ENCODE measurements at regions not wholly inside any gene's neighbourhood (a gene's known extent, or its start where the extent isn't known, plus 50 kb on each side); places are given as distances from the start of the nearest gene placed in this dataset.

GRCh38 chr2:196284866-196285557 is 113.6 kb upstream of the STK17B start:
- Histone ChIP-seq H3K9me3 (ENCODE audit: control insufficient read depth in 2 of 3, insufficient read depth in 1 of 3, low read length in 3 of 3) (no peaks in the 10 kb centered on the region), H3K9ac (ENCODE audit: low read length in 3 of 3) (no peak overlapping the region), H3K4me3 (ENCODE audit: low read length in 3 of 3) (no peak overlapping the region), H3K27ac (ENCODE audit: low read depth in 2 of 2, low read length in 2 of 2) (no peak overlapping the region), H3K36me3 (ENCODE audit: control insufficient read depth in 2 of 3, insufficient read depth in 3 of 3, low read length in 3 of 3) (no peaks in the 10 kb centered on the region), H3K27me3 (ENCODE audit: control insufficient read depth, insufficient read depth, low read length) (no peaks in the 10 kb centered on the region), H3K4me1 (ENCODE audit: control insufficient read depth in 2 of 3, insufficient read depth in 2 of 3, low read depth in 1 of 3, low read length in 3 of 3) (peaks cover 0 to 6% (median 0%) of the 10 kb centered on the region in 3 donors)
- FAIRE-seq: peak; percentile 21
- TF ChIP-seq CTCF (IDR thresholded peaks at IDR 0.05; ENCODE audit: borderline replicate concordance, extremely low read depth, insufficient read depth): no peak
- intact Hi-C loops (cut with DNase I): no loop called here
- no peak for DNase-seq

DNA sequence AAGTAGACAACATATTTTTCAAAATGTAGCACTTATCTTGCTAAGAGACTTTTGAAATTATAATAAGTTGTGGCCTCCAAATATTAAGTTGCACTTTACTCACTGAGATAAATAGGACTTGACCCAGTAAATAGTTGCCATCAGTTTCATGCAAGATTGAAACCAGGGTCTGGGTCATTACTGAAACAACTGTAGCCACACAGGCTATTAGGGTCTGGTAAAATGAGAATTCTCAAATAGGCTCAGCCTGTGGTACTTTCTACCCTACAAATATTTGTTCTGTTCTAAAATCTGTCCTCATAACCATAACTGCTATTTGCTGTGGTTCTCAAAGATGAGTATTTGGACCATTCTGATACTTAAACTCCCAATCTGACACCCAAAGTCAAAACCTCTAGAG is 115.4 kb upstream of the STK17B start:
- Histone ChIP-seq H3K27ac (ENCODE audit: low read depth in 2 of 2, low read length in 2 of 2) (no peak overlapping the region), H3K27me3 (ENCODE audit: control insufficient read depth, insufficient read depth, low read length) (no peaks in the 10 kb centered on the region), H3K4me1 (ENCODE audit: control insufficient read depth in 2 of 3, insufficient read depth in 2 of 3, low read depth in 1 of 3, low read length in 3 of 3) (peaks cover 0 to 6% (median 0%) of the 10 kb centered on the region in 3 donors), H3K9ac (ENCODE audit: low read length in 3 of 3) (no peak overlapping the region), H3K9me3 (ENCODE audit: control insufficient read depth in 2 of 3, insufficient read depth in 1 of 3, low read length in 3 of 3) (no peaks in the 10 kb centered on the region), H3K4me3 (ENCODE audit: low read length in 3 of 3) (no peak overlapping the region), H3K36me3 (ENCODE audit: control insufficient read depth in 2 of 3, insufficient read depth in 3 of 3, low read length in 3 of 3) (no peaks in the 10 kb centered on the region)
- FAIRE-seq (no peak), DNase-seq (no peak)
- TF ChIP-seq CTCF (IDR thresholded peaks at IDR 0.05; ENCODE audit: borderline replicate concordance, extremely low read depth, insufficient read depth): no peak
- intact Hi-C loops (cut with DNase I): no loop called here

DNA sequence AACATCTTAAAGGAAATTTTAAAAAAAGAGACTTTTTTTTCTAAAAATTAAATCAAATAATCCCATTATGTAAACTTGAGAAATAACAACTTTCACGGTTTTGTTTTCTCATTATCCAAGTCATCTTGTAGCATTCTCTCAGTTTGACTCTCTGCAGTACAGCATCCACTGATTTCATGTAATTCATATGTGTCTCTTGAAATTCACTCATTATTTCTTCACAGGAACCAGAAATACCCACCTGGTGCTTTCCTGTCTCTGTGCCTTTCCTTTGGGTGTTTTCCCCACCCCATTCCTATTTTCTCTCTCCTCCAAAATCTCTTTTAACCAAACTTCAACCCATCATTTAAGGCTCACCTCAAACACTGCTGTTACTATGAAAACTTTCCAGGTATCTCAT is 116.1 kb upstream of the STK17B start:
- H3K4me1 ChIP-seq (ENCODE audit: control insufficient read depth in 2 of 3, insufficient read depth in 2 of 3, low read depth in 1 of 3, low read length in 3 of 3): peaks cover 0 to 6% (median 0%) of the 10 kb centered on the region in 3 donors
- no peaks in the 10 kb centered on the region for H3K27me3 ChIP-seq (ENCODE audit: control insufficient read depth, insufficient read depth, low read length)
- no peak overlapping the region for H3K27ac ChIP-seq (ENCODE audit: low read depth in 2 of 2, low read length in 2 of 2)
- H3K36me3 ChIP-seq (ENCODE audit: control insufficient read depth in 2 of 3, insufficient read depth in 3 of 3, low read length in 3 of 3): no peaks in the 10 kb centered on the region
- H3K4me3 ChIP-seq (ENCODE audit: low read length in 3 of 3): no peak overlapping the region
- intact Hi-C loops (cut with DNase I): no loop called here
- H3K9ac ChIP-seq (ENCODE audit: low read length in 3 of 3): no peak overlapping the region
- TF ChIP-seq CTCF (IDR thresholded peaks at IDR 0.05; ENCODE audit: borderline replicate concordance, extremely low read depth, insufficient read depth): no peak
- FAIRE-seq (no peak), DNase-seq (no peak)
- H3K9me3 ChIP-seq (ENCODE audit: control insufficient read depth in 2 of 3, insufficient read depth in 1 of 3, low read length in 3 of 3): no peaks in the 10 kb centered on the region
